Liver (tissue), 3 donors: ENCODE measurements at regions not wholly inside any gene's neighbourhood (a gene's known extent, or its start where the extent isn't known, plus 50 kb on each side); places are given as distances from the start of the nearest gene placed in this dataset.

ENCODE experiments used
- GABPA ChIP-seq, 2 donors: IDR thresholded peaks in 1 of 2; conservative IDR thresholded peaks in 1 of 2; 2 replicates each; pipeline ENCODE4 v1.6.1; 2016; ENCODE audit warnings: antibody characterized with exemption in 2 of 2, mild to moderate bottlenecking in 1 of 2, moderate library complexity in 1 of 2
- JUND ChIP-seq, 2 donors: IDR thresholded peaks; 2 replicates each; pipeline ENCODE4 v1.6.1; 2016; ENCODE audit warnings: antibody characterized with exemption in 2 of 2
- RAD21 ChIP-seq, 2 donors: IDR thresholded peaks; 2 replicates each; pipeline ENCODE4 v1.6.1; 2016; ENCODE audit warnings: antibody characterized with exemption in 2 of 2, mild to moderate bottlenecking in 2 of 2
- SP1 ChIP-seq: IDR thresholded peaks from 2 replicates; pipeline ENCODE4 v1.6.1; 2018; ENCODE audit warnings: antibody characterized with exemption, mild to moderate bottlenecking
- TAF1 ChIP-seq: conservative IDR thresholded peaks from 2 replicates; pipeline ENCODE4 v1.6.1; 2016; ENCODE audit warnings: antibody characterized with exemption, mild to moderate bottlenecking
- YY1 ChIP-seq: IDR thresholded peaks from 2 replicates; pipeline ENCODE4 v1.6.1; 2016; ENCODE audit warnings: antibody characterized with exemption, mild to moderate bottlenecking
- TF ChIP-seq, protein P1 (sequence below): fragments of 150-350 bp; IDR thresholded peaks from 2 replicates; pipeline ENCODE4 v1.5.1; 2017; ENCODE audit warnings: improper control_type of control experiment, low read depth, low read length; ENCODE audit not compliant: missing input control
- TF ChIP-seq, protein P2 (sequence below): IDR thresholded peaks from 2 replicates; pipeline ENCODE4 v1.6.1; 2016; ENCODE audit warnings: antibody characterized with exemption
- TF ChIP-seq, protein P3 (sequence below): IDR thresholded peaks from 2 replicates; pipeline ENCODE4 v1.6.1; 2016; ENCODE audit warnings: antibody characterized with exemption, mild to moderate bottlenecking
- donor health status: healthy.
- donor health status: healthy.

DNA sequence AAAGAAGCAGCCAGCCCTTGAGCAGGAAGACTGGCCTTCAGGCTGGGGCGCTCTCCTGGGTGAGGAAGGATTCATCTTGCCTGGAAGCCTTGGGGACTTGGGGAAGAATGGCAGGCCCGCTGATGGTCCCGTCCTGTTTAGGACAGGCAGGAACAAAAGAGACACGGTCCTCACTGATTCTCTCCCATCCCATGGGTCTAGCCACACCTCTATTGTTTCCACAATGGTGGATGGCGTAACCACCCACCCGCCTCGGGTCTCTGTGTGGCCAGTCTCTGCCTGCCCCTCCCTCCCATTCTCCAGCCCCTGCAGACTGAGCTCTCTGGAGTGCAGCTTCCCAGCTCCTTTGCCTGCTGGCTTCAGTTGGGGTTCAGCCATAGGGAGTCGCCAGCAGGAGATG, 284.3 kb downstream of the UACA start:
- TF ChIP-seq, protein P1, sequence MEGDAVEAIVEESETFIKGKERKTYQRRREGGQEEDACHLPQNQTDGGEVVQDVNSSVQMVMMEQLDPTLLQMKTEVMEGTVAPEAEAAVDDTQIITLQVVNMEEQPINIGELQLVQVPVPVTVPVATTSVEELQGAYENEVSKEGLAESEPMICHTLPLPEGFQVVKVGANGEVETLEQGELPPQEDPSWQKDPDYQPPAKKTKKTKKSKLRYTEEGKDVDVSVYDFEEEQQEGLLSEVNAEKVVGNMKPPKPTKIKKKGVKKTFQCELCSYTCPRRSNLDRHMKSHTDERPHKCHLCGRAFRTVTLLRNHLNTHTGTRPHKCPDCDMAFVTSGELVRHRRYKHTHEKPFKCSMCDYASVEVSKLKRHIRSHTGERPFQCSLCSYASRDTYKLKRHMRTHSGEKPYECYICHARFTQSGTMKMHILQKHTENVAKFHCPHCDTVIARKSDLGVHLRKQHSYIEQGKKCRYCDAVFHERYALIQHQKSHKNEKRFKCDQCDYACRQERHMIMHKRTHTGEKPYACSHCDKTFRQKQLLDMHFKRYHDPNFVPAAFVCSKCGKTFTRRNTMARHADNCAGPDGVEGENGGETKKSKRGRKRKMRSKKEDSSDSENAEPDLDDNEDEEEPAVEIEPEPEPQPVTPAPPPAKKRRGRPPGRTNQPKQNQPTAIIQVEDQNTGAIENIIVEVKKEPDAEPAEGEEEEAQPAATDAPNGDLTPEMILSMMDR = no peak
- TF ChIP-seq, protein P2, sequence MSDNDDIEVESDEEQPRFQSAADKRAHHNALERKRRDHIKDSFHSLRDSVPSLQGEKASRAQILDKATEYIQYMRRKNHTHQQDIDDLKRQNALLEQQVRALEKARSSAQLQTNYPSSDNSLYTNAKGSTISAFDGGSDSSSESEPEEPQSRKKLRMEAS = no peak
- no peak for TF ChIP-seq SP1
- no peak for TF ChIP-seq RAD21 (IDR thresholded peaks at IDR 0.05)
- TF ChIP-seq, protein P3, sequence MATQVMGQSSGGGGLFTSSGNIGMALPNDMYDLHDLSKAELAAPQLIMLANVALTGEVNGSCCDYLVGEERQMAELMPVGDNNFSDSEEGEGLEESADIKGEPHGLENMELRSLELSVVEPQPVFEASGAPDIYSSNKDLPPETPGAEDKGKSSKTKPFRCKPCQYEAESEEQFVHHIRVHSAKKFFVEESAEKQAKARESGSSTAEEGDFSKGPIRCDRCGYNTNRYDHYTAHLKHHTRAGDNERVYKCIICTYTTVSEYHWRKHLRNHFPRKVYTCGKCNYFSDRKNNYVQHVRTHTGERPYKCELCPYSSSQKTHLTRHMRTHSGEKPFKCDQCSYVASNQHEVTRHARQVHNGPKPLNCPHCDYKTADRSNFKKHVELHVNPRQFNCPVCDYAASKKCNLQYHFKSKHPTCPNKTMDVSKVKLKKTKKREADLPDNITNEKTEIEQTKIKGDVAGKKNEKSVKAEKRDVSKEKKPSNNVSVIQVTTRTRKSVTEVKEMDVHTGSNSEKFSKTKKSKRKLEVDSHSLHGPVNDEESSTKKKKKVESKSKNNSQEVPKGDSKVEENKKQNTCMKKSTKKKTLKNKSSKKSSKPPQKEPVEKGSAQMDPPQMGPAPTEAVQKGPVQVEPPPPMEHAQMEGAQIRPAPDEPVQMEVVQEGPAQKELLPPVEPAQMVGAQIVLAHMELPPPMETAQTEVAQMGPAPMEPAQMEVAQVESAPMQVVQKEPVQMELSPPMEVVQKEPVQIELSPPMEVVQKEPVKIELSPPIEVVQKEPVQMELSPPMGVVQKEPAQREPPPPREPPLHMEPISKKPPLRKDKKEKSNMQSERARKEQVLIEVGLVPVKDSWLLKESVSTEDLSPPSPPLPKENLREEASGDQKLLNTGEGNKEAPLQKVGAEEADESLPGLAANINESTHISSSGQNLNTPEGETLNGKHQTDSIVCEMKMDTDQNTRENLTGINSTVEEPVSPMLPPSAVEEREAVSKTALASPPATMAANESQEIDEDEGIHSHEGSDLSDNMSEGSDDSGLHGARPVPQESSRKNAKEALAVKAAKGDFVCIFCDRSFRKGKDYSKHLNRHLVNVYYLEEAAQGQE = no peak
- no peak for TF ChIP-seq TAF1
- TF ChIP-seq JUND (IDR thresholded peaks at IDR 0.05) = no peak
- TF ChIP-seq GABPA (IDR thresholded peaks at IDR 0.05 in 1 of 2, conservative IDR thresholded peaks at IDR 0.05 in 1 of 2) = no peak
- no peak for TF ChIP-seq YY1
